Fibroblast of villous mesenchyme (primary cell): ENCODE measurements at regions not wholly inside any gene's neighbourhood (a gene's known extent, or its start where the extent isn't known, plus 50 kb on each side); places are given as distances from the start of the nearest gene placed in this dataset.

Source experiments
- DNase-seq: peaks from one replicate; pipeline ENCODE4 v3.0.0-alpha.2; 2010; ENCODE audit warnings: low read depth
- H3K4me3 ChIP-seq: 2 replicates; pipeline ENCODE4 v1.5.1; 2011; ENCODE audit warnings: low read depth, mild to moderate bottlenecking, low read length
- CTCF ChIP-seq: IDR thresholded peaks from 2 replicates; pipeline ENCODE4 v1.5.1; 2012; ENCODE audit warnings: low read depth, mild to moderate bottlenecking, low read length; ENCODE audit not compliant: insufficient read depth

- DNase-seq: no peak
- no peak overlapping the region for H3K4me3 ChIP-seq
- no peak for TF ChIP-seq CTCF
Observed at GRCh38 chr12:92437452-92437851, 265.3 kb upstream of the PLEKHG7 start.

GRCh38 chr12:92436856-92437255 lies 265.9 kb upstream of the PLEKHG7 start:
- no peak overlapping the region for H3K4me3 ChIP-seq
- DNase-seq: no peak
- TF ChIP-seq CTCF: no peak

GRCh38 chr12:92434607-92435025 lies 268.2 kb upstream of the PLEKHG7 start:
- no peak for DNase-seq
- no peak overlapping the region for H3K4me3 ChIP-seq
- no peak for TF ChIP-seq CTCF

GRCh38 chr12:92432724-92433441 lies 269.9 kb upstream of the PLEKHG7 start:
- no peak for DNase-seq
- H3K4me3 ChIP-seq: no peak overlapping the region
- TF ChIP-seq CTCF: no peak

GRCh38 chr12:92431146-92431545 lies 271.6 kb upstream of the PLEKHG7 start:
- DNase-seq: no peak
- H3K4me3 ChIP-seq: no peak overlapping the region
- TF ChIP-seq CTCF: no peak

- H3K4me3 ChIP-seq: no peak overlapping the region
- DNase-seq: no peak
- no peak for TF ChIP-seq CTCF
Observed at GRCh38 chr12:92426332-92426731, 276.5 kb upstream of the PLEKHG7 start.

GRCh38 chr12:92425165-92425564 lies 277.6 kb upstream of the PLEKHG7 start:
- TF ChIP-seq CTCF: no peak
- DNase-seq: no peak
- no peak overlapping the region for H3K4me3 ChIP-seq
